Gastroesophageal sphincter (tissue), 4 donors: ENCODE measurements at regions not wholly inside any gene's neighbourhood (a gene's known extent, or its start where the extent isn't known, plus 50 kb on each side); places are given as distances from the start of the nearest gene placed in this dataset.

Source experiments
- ATAC-seq: fragments of 150-250 bp; one replicate; pipeline ENCODE4 v1.9.1; 2016; ENCODE audit warnings: mild to moderate bottlenecking, moderate library complexity
- H3K27ac ChIP-seq, 4 donors: fragments of 200-600 bp; sonication (generic) in 3 of 4; 1 replicate in 3 of 4; 2 replicates in 1 of 4; pipeline ENCODE4 v1.5.1; 2016 to 2019
- H3K27me3 ChIP-seq: fragments of 200-600 bp; sonication (generic); one replicate; pipeline ENCODE4 v1.5.1; 2019
- H3K36me3 ChIP-seq, 2 donors: fragments of 200-600 bp; sonication (generic); one replicate each; pipeline ENCODE4 v1.5.1; 2019; ENCODE audit warnings: control low read depth in 1 of 2
- H3K4me1 ChIP-seq, 3 donors: fragments of 200-600 bp; sonication (generic); 1 replicate in 2 of 3; 2 replicates in 1 of 3; pipeline ENCODE4 v1.5.1; 2016 to 2019; ENCODE audit warnings: control low read depth in 2 of 3
- H3K4me3 ChIP-seq, 2 donors: fragments of 200-600 bp; sonication (generic); one replicate each; pipeline ENCODE4 v1.5.1; 2019; ENCODE audit warnings: mild to moderate bottlenecking in 1 of 2, moderate library complexity in 1 of 2
- H3K9me3 ChIP-seq, 3 donors: fragments of 200-600 bp; sonication (generic); one replicate each; pipeline ENCODE4 v1.5.1; 2017 to 2019; ENCODE audit warnings: control low read depth in 2 of 3
- EP300 ChIP-seq: sonication (generic); formaldehyde crosslinking; IDR thresholded peaks from one replicate; pipeline ENCODE4 v1.6.1; 2017; ENCODE audit warnings: antibody characterized with exemption, mild to moderate bottlenecking
- POLR2A ChIP-seq, 2 donors: fragments of 450-650 bp; IDR thresholded peaks; one replicate each; pipeline ENCODE4 v1.6.1; 2017; ENCODE audit warnings: antibody characterized with exemption in 2 of 2, mild to moderate bottlenecking in 2 of 2, moderate library complexity in 1 of 2
- POLR2AphosphoS5 ChIP-seq: sonication (generic); formaldehyde crosslinking; IDR thresholded peaks from one replicate; pipeline ENCODE4 v1.6.1; 2017; ENCODE audit warnings: antibody characterized with exemption
- WGBS, 2 donors: methylation state at CpG; one replicate each; pipeline ENCODE4 v1.1.5; 2018; ENCODE audit warnings: low coverage in 1 of 2; 5-methylcytosine and 5-hydroxymethylcytosine counted together
- TF ChIP-seq, protein P1 (sequence below), 4 experiments: fragments of 200-600 bp in 2 of 4; fragments of 450-650 bp in 2 of 4; sonication (generic) in 1 of 4; IDR thresholded peaks; one replicate each; pipeline ENCODE4 v1.5.1; 2017 to 2019; ENCODE audit warnings: antibody characterized with exemption in 4 of 4, mild to moderate bottlenecking in 2 of 4, moderate library complexity in 2 of 4

DNA sequence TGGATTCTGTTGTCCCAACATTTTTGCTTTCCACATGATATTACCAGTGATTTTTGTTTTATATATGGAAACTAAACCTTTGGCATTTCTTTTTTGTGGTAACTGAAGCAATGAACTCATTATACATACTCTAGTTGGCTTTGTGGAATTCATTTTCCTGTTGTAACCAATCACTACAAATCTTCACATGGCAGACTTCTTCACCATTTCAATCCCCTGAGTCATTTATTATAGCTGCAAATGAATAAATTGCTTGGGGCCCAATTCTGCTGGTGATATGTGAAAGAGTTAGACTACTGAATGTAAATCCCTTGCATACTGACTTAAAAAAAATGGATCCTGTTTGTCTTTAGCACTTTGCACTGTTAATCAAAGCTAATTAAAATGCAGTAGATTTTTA is 1709.6 kb upstream of the WWC1 start:
- Histone ChIP-seq H3K9me3 (no peaks in the 10 kb centered on the region), H3K4me1 (no peaks in the 10 kb centered on the region), H3K4me3 (no peak overlapping the region), H3K27ac (no peak overlapping the region), H3K27me3 (no peaks in the 10 kb centered on the region), H3K36me3 (no peaks in the 10 kb centered on the region)
- no peak for TF ChIP-seq POLR2A (IDR thresholded peaks at IDR 0.05)
- TF ChIP-seq, protein P1, sequence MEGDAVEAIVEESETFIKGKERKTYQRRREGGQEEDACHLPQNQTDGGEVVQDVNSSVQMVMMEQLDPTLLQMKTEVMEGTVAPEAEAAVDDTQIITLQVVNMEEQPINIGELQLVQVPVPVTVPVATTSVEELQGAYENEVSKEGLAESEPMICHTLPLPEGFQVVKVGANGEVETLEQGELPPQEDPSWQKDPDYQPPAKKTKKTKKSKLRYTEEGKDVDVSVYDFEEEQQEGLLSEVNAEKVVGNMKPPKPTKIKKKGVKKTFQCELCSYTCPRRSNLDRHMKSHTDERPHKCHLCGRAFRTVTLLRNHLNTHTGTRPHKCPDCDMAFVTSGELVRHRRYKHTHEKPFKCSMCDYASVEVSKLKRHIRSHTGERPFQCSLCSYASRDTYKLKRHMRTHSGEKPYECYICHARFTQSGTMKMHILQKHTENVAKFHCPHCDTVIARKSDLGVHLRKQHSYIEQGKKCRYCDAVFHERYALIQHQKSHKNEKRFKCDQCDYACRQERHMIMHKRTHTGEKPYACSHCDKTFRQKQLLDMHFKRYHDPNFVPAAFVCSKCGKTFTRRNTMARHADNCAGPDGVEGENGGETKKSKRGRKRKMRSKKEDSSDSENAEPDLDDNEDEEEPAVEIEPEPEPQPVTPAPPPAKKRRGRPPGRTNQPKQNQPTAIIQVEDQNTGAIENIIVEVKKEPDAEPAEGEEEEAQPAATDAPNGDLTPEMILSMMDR (IDR thresholded peaks at IDR 0.05), result no peak
- TF ChIP-seq EP300, result no peak
- TF ChIP-seq POLR2AphosphoS5, result no peak
- ATAC-seq, result no peak

- no peaks in the 10 kb centered on the region for H3K36me3 ChIP-seq
- H3K9me3 ChIP-seq, result no peaks in the 10 kb centered on the region
- ATAC-seq, result no peak
- WGBS, 2 donors, result 88 to 98% methylated on average over 4 of the region's 4 CpGs
- no peaks in the 10 kb centered on the region for H3K27me3 ChIP-seq
- H3K27ac ChIP-seq, result no peak overlapping the region
- no peaks in the 10 kb centered on the region for H3K4me1 ChIP-seq
- no peak for TF ChIP-seq POLR2AphosphoS5
- TF ChIP-seq, protein P1 (IDR thresholded peaks at IDR 0.05), result no peak
- no peak overlapping the region for H3K4me3 ChIP-seq
Observed at GRCh38 chr5:166582416-166582815, 1709.0 kb upstream of the WWC1 start.

DNA sequence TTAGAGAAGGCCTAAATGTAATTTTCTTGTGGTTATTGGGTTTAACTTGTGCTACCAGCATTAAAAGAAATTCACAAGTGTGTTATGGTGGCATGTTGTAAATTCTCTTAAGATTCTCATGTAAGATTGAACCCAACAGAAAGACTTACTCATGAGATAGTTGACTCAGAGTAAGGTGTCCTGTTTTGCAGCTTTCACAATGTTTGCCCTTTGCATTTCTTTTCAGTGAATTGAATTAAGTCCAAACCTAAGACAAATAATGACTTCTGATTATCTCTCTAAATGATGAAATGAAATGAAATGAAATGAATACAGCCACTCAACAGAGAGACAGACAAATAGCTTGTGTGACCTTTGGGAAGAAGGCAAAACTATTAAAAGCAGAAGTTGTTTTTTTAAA is 1696.9 kb upstream of the WWC1 start:
- no peak overlapping the region for H3K27ac ChIP-seq
- no peak for ATAC-seq

DNA sequence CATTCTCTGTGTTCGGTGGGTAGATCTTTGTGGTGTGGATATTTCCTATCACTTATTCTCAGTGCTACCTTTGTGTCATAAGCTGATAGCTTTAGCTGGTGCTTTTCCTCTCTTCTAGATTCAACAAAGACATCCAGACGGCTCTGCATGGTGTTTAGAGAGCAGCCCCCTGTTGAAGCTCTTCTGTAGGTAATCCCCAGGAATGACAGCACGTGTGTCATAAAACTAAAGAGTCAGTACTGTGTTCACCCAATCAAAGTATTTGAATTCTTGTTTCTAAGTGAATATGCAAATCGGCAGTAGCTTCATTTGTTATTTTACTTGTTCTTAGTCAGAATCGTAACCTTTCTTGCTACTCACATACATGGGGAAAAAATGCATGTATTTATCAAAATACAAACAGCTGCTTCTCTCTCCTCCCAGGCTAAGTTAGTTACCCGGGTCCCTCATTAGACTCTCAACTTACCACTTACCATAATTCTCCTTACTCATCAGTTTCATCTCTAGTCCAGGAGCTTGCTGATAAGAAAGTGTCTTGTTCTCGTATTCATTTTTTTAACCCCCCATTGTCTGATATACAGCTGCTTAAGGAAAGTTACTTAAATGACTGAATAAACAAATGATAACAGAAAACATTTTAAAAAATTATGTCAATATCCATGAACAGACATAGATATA is 1696.0 kb upstream of the WWC1 start:
- H3K4me1 ChIP-seq, result no peaks in the 10 kb centered on the region
- H3K9me3 ChIP-seq, result no peaks in the 10 kb centered on the region
- no peak for ATAC-seq
- 45 to 67% methylated on average over 6 to 7 of the region's 7 CpGs for WGBS, 2 donors
- no peak overlapping the region for H3K4me3 ChIP-seq
- TF ChIP-seq POLR2A (IDR thresholded peaks at IDR 0.05) (no peak), POLR2AphosphoS5 (no peak), EP300 (no peak)
- H3K27ac ChIP-seq, result no peak overlapping the region
- no peaks in the 10 kb centered on the region for H3K36me3 ChIP-seq
- H3K27me3 ChIP-seq, result no peaks in the 10 kb centered on the region

More for the DNA sequence above, 1696.9 kb upstream of the WWC1 start:
- no peaks in the 10 kb centered on the region for H3K27me3 ChIP-seq
- TF ChIP-seq EP300, result no peak
- TF ChIP-seq, protein P1 (IDR thresholded peaks at IDR 0.05), result no peak
- no peak for TF ChIP-seq POLR2A (IDR thresholded peaks at IDR 0.05)
- TF ChIP-seq POLR2AphosphoS5, result no peak
- no peaks in the 10 kb centered on the region for H3K9me3 ChIP-seq
- H3K4me1 ChIP-seq, result no peaks in the 10 kb centered on the region
- H3K36me3 ChIP-seq, result no peaks in the 10 kb centered on the region
- H3K4me3 ChIP-seq, result no peak overlapping the region

DNA sequence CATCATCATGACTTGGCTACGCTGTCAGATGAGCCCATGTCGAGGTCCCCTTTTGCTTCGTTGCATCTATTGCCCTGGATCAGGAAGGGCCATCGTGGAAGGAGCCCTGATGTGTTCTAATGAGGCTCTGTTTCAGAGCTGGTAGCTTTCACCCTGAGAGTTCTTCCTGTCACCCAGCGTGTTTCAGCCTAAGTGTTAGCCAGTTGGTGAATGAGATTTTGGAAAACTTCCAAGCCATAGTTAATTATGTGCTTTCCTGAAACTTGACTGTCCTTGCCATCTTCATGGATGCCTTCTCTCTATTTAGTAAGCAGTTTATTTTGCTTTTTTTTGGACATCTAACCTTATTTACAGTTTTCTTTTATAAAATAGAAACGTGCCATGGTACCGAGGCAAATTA is 1695.4 kb upstream of the WWC1 start:
- WGBS, 2 donors, result 65 to 81% methylated on average over 6 to 7 of the region's 7 CpGs
- Histone ChIP-seq H3K36me3 (no peaks in the 10 kb centered on the region), H3K27ac (no peak overlapping the region), H3K27me3 (no peaks in the 10 kb centered on the region), H3K4me1 (no peaks in the 10 kb centered on the region), H3K4me3 (no peak overlapping the region), H3K9me3 (no peaks in the 10 kb centered on the region)
- TF ChIP-seq POLR2A (IDR thresholded peaks at IDR 0.05), result no peak
- TF ChIP-seq, protein P1 (IDR thresholded peaks at IDR 0.05), result no peak
- TF ChIP-seq EP300, result no peak
- no peak for TF ChIP-seq POLR2AphosphoS5
- no peak for ATAC-seq
